NCI-H1417 treated with DMSO at 0.1 percent for 48 hours (cell line): ENCODE measurements at regions not wholly inside any gene's neighbourhood (a gene's known extent, or its start where the extent isn't known, plus 50 kb on each side); places are given as distances from the start of the nearest gene placed in this dataset.

Source experiments
- DNase-seq: peaks from one replicate; lab custom pipeline; 2025; lab: John Stamatoyannopoulos, UW

GRCh38 chr15:87354661-87355410 lies 901.7 kb downstream of the NTRK3 start:
- DNase-seq: no peak

- DNase-seq: no peak
Measured at GRCh38 chr15:87349181-87349580, 907.4 kb downstream of the NTRK3 start.

GRCh38 chr15:87348746-87349145 lies 907.8 kb downstream of the NTRK3 start:
- DNase-seq: no peak

- DNase-seq: no peak
Measured at GRCh38 chr15:87347806-87348515, 908.6 kb downstream of the NTRK3 start.

- DNase-seq: no peak
Measured at GRCh38 chr15:87345961-87346360, 910.6 kb downstream of the NTRK3 start.

GRCh38 chr15:87343966-87344365 lies 912.6 kb downstream of the NTRK3 start:
- DNase-seq: no peak

GRCh38 chr15:87340370-87340769 lies 916.2 kb downstream of the NTRK3 start:
- DNase-seq: no peak

GRCh38 chr15:87326269-87326668 lies 930.3 kb downstream of the NTRK3 start:
- no peak for DNase-seq

GRCh38 chr15:87322870-87323269 lies 933.7 kb downstream of the NTRK3 start:
- no peak for DNase-seq

GRCh38 chr15:87322265-87322664 lies 934.3 kb downstream of the NTRK3 start:
- no peak for DNase-seq

- DNase-seq: no peak
Measured at GRCh38 chr15:87317900-87318299, 938.6 kb downstream of the NTRK3 start.

- DNase-seq: no peak
Measured at GRCh38 chr15:87312221-87312620, 944.3 kb downstream of the NTRK3 start.

- no peak for DNase-seq
Measured at GRCh38 chr15:87300146-87300545, 956.4 kb downstream of the NTRK3 start.

GRCh38 chr15:87294854-87295253 lies 961.7 kb downstream of the NTRK3 start:
- no peak for DNase-seq

GRCh38 chr15:87293031-87293430 lies 963.5 kb downstream of the NTRK3 start:
- no peak for DNase-seq

GRCh38 chr15:87287156-87287555 lies 969.4 kb downstream of the NTRK3 start:
- DNase-seq: no peak

GRCh38 chr15:87269566-87269965 lies 987.0 kb downstream of the NTRK3 start:
- no peak for DNase-seq

- DNase-seq: no peak
Measured at GRCh38 chr15:87268675-87269074, 987.9 kb downstream of the NTRK3 start.

GRCh38 chr15:87267798-87268197 lies 988.7 kb downstream of the NTRK3 start:
- no peak for DNase-seq

GRCh38 chr15:87263871-87264270 lies 992.7 kb downstream of the NTRK3 start:
- no peak for DNase-seq

- no peak for DNase-seq
Measured at GRCh38 chr15:87263296-87263695, 993.2 kb downstream of the NTRK3 start.

- no peak for DNase-seq
Measured at GRCh38 chr15:87245592-87245991, 1010.9 kb downstream of the NTRK3 start.

- DNase-seq: no peak
Measured at GRCh38 chr15:87243474-87243873, 1013.1 kb downstream of the NTRK3 start.
